ENCODE measurements at regions not wholly inside any gene's neighbourhood (a gene's known extent, or its start where the extent isn't known, plus 50 kb on each side); places are given as distances from the start of the nearest gene placed in this dataset.

- TF ChIP-seq CTCF (conservative IDR thresholded peaks at IDR 0.05; ENCODE audit: low read depth, low read length) (no peak), EZH2 (IDR thresholded peaks at IDR 0.05; ENCODE audit: low read length, unreplicated experiment) (no peak), EZH2phosphoT487 (IDR thresholded peaks at IDR 0.05; ENCODE audit: borderline replicate concordance, low read length) (no peak)
These were observed 112.6 kb upstream of the TBL1X start for GRCh38 chrX:9352243-9352642.

Data from PC-3 (cell line).